ENCODE measurements at regions not wholly inside any gene's neighbourhood (a gene's known extent, or its start where the extent isn't known, plus 50 kb on each side); places are given as distances from the start of the nearest gene placed in this dataset.

GRCh38 chr18:10142496-10143160 lies 228.8 kb downstream of the VAPA start:
- TF ChIP-seq CTCF (conservative IDR thresholded peaks at IDR 0.05; ENCODE audit: low read depth, low read length), result no peak
- no peak overlapping the region for H3K4me3 ChIP-seq (ENCODE audit: low read length)
- DNase-seq (ENCODE audit: low read depth), result peak; percentile 68

GRCh38 chr18:10143596-10143995 lies 229.8 kb downstream of the VAPA start:
- no peak for TF ChIP-seq CTCF (conservative IDR thresholded peaks at IDR 0.05; ENCODE audit: low read depth, low read length)
- H3K4me3 ChIP-seq (ENCODE audit: low read length), result no peak overlapping the region
- DNase-seq (ENCODE audit: low read depth), result no peak

- no peak for TF ChIP-seq CTCF (conservative IDR thresholded peaks at IDR 0.05; ENCODE audit: low read depth, low read length)
- DNase-seq (ENCODE audit: low read depth), result no peak
- no peak overlapping the region for H3K4me3 ChIP-seq (ENCODE audit: low read length)
Measured at GRCh38 chr18:10145546-10145945, 231.7 kb downstream of the VAPA start.

- TF ChIP-seq CTCF (conservative IDR thresholded peaks at IDR 0.05; ENCODE audit: low read depth, low read length), result no peak
- H3K4me3 ChIP-seq (ENCODE audit: low read length), result no peak overlapping the region
- no peak for DNase-seq (ENCODE audit: low read depth)
Measured at GRCh38 chr18:10147226-10147625, 233.4 kb downstream of the VAPA start.

- H3K4me3 ChIP-seq (ENCODE audit: low read length), result no peak overlapping the region
- DNase-seq (ENCODE audit: low read depth), result no peak
- no peak for TF ChIP-seq CTCF (conservative IDR thresholded peaks at IDR 0.05; ENCODE audit: low read depth, low read length)
Measured at GRCh38 chr18:10147752-10148151, 233.9 kb downstream of the VAPA start.

- no peak for DNase-seq (ENCODE audit: low read depth)
- H3K4me3 ChIP-seq (ENCODE audit: low read length), result no peak overlapping the region
- no peak for TF ChIP-seq CTCF (conservative IDR thresholded peaks at IDR 0.05; ENCODE audit: low read depth, low read length)
Measured at GRCh38 chr18:10148189-10148929, 234.5 kb downstream of the VAPA start.
